GM18867 (cell line): ENCODE measurements at regions not wholly inside any gene's neighbourhood (a gene's known extent, or its start where the extent isn't known, plus 50 kb on each side); places are given as distances from the start of the nearest gene placed in this dataset.

Experiments used
- ATAC-seq: cut with Tn5 transposase; IDR thresholded peaks from one replicate; pipeline ENCODE4 v1.9.1; 2021; ENCODE audit warnings: mild to moderate bottlenecking, moderate library complexity; ENCODE audit not compliant: unreplicated experiment

DNA sequence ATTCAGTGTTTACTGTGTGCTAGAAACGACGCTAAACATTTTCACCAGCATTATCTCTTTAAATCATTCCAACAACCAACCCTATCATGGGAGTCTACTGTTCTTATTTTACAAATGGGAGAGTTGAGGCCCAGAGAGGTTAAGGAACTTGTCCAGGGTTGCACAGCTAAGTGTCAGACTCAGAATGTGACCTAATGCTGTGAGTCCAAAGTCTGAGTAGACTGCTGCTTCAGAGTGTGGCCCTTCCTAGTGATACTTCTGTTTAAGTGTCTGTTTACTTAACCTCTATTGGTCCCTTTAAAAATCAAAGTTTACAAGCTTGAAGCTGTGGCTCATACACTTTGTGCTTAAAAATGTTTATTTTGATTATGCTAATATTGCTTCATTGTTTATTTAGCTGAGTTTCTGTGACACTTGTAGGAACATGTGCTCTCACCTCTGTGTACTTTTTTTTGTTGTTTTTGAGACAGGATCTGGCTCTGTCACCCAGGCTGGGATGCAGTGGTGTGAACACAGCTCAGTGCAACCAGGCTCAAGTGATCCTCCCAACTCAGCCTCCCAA is 84.4 kb upstream of the SYPL1 start:
- no peak for ATAC-seq

DNA sequence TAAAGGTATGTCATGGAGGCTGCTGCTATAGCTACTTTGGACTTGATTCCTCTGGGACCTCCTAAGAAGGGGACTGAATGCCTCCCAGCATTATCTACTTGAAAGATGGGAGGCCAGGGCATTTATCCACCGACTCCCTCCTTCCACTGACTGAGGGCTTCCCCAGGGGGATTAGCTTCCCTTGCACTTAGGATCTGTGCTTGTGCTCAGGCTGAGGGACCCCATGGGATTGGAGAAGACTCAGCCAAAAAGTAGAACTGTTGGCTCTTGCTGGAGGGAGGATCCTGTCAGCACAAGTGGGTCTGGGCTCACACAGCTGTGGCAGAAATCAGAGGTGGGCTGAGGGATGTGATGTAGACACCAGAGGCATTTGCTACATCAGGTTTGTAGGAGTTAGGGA is 81.5 kb upstream of the SYPL1 start:
- no peak for ATAC-seq

DNA sequence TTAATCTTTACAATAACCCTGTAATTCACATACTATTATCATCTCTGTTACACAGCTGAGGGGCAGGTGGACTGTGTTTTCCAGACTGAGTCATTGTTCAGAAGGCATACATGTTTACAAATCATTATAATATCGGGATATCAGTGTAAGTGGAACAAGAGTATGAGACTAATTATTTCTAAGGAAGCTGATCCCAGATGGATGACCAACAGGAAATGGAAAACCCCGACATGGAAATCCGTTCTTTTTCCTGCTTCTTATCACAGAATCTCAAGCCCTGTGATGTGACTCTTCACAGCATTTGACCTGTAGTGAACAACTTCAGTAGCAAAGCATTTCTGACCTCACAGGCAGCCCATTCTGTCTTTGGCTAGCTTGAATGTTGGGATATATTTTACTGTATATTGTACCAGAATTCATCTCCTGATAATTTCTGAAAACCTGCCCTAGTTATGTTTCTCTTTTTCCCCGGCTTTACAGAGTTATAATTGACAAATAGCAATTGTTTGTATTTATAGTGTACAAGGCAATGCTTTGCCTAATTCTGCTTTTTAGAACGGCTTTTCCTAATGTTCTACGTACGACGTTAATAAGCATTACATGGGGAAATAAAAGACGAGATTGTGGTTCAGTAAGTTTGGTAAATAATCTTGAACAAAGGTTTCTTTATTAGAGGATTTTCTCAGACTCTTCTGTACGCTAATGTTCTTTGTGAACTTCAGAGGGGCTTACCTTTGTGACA is 78.6 kb upstream of the SYPL1 start:
- no peak for ATAC-seq

DNA sequence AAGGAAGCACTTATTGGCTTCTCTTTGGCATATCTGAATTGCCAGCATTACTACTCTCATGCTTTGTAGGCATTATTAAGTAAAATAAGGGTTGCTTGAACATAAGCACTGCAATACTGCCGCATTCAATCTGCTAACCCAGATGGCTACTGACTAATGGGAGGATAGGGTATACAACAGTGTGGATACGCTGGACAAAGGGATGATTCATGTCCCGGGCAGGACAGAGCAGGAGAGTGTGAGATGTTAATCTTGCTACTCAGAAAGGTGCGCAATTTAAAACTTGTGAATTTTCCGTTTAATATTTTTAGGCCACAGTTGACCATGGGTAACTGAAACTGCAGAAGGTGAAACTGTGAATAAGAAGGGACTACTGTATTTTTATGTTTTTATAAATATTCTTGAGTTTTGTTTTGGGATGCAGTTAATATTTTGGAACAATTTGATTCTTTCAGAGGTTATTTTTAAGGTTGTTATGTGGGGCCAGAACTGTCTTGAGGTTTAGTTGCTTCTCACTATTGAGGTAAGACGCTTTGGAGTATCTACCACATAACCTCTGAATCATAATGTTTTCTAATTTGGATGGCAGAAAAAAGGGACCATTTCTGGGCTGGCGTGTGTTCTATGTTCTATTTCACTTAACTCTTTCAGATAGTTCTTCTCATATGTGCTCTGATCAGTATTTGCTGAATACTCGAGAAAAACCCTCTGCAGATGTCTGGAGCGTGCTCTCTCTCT is 75.7 kb upstream of the SYPL1 start:
- no peak for ATAC-seq

DNA sequence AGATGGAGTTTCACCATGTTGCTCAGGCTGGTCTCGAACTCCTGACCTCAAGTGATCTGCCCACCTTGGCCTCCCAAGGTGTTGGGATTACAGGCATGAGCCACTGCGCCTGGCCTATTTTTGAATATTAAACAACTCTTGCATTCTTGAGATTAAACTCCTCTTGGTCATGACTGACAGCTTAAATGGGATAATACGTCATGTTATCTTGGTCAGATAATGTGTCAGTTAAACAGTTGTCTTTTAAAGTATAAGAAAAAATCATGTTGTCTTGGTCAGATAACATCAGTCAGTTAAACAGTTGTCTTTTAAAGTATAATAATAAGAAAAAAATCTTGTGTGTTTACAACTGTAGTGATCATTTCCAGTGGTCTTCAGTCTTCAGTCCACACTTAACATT is 73.6 kb upstream of the SYPL1 start:
- ATAC-seq = no peak

DNA sequence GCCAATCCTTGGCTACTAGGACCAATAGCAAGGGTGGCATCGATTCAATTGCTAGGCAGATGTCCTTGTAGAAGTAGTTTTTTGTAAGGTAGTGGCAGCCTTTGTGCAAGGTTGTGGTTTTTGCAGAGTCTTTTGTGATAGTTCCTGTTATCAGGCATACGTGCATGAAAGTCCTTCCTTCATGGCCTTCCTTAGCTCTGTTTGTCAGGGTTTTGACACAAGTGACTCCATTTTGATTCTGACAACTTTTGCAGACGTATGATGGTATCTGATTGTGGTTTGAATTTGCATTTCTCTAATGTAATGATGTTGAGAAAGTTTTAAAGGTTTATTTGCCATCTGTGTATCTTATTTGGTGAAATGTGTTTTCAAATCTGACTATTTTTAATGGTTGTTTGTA is 71.8 kb upstream of the SYPL1 start:
- ATAC-seq = no peak

GRCh38 chr7:106182904-106183303 is 70.8 kb upstream of the SYPL1 start:
- no peak for ATAC-seq

- no peak for ATAC-seq
Measured at GRCh38 chr7:106181658-106182265, 69.7 kb upstream of the SYPL1 start.

DNA sequence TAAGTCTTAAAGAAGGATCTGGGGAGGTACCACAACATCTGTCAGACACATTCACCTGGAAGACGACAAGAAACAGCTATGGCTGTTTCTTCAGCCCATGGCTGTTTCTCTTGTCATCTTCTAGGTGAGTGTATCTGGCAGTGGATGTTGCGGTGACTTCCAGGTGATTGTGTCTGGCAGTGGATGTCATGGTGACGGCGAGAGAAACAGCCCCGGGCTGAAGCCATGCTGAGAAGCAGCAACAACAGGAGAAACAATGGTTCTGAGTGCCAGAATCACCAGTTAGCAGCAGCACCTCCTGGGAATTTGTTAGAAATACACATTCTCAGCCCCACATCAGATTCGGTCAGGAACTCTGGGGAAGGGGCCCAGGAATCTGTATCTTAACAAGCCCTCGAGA is 68.6 kb upstream of the SYPL1 start:
- ATAC-seq = no peak

- ATAC-seq = no peak
Measured at GRCh38 chr7:106179256-106179655, 67.1 kb upstream of the SYPL1 start.

- no peak for ATAC-seq
Measured at GRCh38 chr7:106178593-106179134, 66.6 kb upstream of the SYPL1 start.

DNA sequence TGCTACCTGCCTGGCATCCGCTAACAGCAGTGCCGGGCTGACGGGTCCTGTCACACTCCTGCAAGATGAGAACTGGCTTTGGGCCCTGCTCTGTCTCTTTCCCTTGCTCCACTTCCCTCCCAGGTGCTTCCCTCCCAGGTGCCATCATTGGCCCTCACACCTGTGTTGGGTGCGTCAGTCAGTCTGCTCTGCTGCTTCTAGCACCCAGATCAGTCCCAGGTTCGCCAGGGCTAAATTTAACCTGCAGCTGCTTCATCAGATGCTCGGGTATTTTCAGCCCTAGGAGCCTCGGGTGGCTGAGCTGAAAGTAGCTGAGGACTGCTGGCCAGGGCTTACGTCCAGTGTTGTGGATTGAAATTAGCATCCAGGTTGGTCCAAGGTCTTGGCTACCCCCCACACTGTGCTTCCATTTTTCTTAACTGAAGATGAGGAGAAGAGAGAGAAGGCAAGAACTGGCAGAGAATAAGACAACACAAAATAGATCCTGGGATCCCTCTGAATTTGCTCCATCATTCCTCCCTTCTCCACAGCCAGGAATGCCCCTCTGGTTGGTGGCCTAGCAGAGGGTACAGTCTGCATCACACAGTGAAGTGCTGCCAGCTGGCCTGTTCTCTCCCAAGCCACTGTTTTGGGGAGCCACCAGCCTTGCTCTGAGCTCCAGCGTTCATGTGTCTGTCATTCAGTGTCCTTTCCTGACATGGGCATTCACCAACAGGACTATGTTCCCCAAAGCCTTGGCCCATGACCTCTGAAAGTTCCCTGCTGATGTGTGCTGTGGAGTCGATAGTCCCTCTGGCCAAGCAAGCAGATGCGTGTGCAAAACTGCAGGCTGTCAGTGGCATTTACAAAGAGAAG is 65.9 kb upstream of the SYPL1 start:
- ATAC-seq = no peak

DNA sequence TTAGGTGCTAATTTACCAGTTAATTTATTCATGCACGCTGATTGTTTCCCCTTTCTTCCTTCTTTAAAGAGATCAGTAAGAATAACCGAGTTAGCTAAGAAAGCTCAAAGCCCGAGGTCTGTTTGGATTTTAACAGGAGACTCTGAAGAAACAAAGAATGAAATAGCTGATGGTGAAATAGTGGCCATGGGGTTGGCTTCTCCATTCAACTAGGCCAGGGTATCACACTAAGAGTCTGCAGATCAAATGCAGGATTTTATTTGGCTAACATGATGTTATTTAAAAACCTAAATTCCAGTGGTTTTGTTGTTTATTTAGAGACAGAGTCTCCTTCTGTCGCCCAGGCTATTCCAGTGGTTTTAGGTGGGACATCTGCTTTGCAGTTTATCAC is 65.2 kb upstream of the SYPL1 start:
- no peak for ATAC-seq

DNA sequence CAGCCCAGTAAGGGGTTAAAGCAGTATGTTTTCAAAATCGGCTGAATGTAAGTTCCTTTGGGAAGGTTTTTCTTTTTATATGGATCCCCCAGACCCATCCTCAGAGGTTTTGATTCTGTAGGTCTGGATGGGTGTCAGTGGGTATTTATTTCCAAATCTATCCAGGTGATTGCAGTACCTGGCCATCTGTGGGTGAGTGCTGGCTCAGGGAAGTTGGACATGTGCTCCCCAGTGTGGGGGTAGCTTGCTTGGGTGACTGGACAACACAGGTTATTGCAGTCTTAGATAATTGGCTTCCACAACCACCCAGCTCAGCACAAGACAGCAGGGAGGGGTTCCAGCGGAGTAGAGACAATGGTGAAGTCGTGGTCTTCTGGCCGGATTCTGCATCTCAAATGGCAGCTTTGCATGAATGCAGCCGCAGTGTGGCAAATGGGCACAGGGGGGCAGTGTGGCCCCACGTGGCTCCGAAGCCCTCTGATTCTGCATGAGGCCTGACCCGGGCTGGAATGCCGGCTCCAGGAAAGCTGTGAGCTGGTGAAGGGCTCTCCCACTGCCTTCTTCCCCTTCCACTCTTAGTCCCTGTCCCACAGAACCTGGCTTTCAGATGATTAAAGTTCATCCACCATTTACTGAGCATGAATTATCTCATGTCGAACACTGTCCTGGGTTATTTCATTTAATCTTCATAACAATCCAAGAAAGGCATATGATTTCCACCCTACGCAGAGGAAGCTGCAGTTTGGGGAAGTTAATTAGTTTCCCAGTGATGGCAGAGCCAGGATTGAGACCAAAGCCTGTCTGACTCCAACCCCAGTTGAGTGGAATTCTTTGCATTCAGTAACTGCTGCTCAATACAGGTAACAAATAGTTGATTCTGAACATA is 64.5 kb upstream of the SYPL1 start:
- ATAC-seq = peak; percentile 72

DNA sequence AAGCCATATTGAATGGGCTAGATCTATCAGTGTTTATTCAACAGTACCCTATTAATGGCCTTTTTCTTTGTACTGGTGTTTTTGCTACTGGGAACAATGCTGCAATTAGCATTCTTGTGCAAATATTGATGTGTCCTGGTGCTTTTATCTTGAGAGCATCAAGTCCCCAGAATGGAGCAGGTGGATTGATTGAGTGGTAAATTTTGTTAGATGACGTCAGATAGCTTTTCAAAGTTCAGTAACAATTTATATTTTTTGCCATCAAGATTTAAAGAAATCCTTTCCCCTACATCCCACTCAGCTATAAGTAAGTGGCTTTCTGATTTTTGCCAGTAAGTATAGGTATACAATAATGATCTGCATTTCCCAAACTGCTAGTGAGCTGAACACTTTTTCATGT is 63.4 kb upstream of the SYPL1 start:
- ATAC-seq = no peak

GRCh38 chr7:106170651-106171050 is 58.5 kb upstream of the SYPL1 start:
- no peak for ATAC-seq

DNA sequence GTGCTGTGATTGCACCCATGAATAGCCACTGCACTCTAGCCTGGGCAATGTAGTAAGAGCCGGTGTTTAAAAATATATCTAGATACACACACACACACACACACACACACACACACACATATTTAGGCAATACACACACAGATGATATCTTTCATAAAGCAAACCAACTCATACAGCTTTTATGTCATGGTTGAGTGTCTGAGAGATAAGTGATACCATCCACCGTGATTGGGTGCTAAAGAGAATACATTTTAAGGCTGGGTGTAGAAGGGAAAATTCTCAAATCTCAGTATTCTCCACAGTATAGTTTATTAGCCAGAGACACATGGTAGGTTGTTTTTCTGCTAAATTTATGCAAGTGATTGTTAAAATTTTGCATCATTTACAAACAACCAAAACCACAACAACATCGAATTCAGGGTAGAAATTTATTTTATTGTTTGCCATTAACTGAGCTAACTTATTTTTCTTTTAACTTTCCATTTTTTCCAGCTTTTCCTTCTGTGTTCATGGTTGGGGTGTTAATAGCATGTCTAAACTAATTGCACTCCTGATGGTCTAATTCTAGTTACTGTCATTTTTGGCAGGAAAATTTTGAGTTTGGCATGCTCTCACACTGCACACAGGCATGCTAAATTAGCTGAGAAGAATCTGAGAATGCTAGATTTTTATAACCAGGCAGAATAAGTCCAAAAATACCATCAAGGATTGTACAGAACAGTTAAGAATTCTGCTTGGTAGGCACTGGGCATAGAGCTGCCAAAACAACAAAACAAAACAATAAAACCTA is 57.9 kb upstream of the SYPL1 start:
- ATAC-seq = no peak

DNA sequence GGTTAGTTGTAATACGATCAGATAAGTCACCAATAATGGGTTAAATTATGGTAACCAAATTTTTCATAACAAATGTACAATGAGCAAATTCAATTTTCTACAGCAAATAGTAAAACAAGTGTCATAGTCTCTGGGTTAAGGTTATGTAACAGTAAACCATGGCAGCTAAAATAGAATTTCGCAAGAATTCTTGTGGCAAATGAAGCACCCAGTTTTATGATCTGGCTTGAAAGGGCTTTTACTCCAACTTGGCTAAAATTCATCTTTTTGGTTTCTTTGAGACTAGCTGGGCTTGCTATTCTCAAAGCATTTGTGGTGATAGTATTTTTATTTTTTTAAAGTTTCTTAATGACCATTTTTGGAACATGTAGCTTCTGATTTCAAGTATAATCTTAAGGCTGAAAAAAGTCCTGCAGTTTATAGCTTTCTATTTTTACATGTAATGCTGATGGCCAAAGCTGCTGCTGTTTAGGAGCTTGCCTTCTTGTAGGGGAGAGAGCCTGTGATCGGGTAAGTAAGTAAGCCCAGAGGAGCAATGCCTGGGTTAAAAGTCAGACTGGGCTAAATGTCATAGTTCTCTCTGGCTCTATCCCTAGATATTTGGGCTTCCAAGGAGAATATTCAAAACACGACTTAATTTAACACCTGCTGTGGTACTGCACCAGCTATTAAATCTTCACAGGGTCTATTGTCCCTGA is 55.5 kb upstream of the SYPL1 start:
- no peak for ATAC-seq
